Ishikawa (cell line): ENCODE measurements at regions not wholly inside any gene's neighbourhood (a gene's known extent, or its start where the extent isn't known, plus 50 kb on each side); places are given as distances from the start of the nearest gene placed in this dataset.

Experiments
- CEBPB ChIP-seq: IDR thresholded peaks from 2 replicates; pipeline ENCODE4 v1.6.1; 2012
- CREB1 ChIP-seq: IDR thresholded peaks from 2 replicates; pipeline ENCODE4 v1.6.1; 2012; ENCODE audit warnings: low read depth
- EGR1 ChIP-seq: IDR thresholded peaks from 2 replicates; pipeline ENCODE4 v1.6.1; 2012
- EP300 ChIP-seq: IDR thresholded peaks from 2 replicates; pipeline ENCODE4 v1.6.1; 2012; ENCODE audit warnings: borderline replicate concordance
- FOXM1 ChIP-seq: IDR thresholded peaks from 2 replicates; pipeline ENCODE4 v1.6.1; 2012; ENCODE audit warnings: low read depth, borderline replicate concordance
- NFIC ChIP-seq: IDR thresholded peaks from 2 replicates; pipeline ENCODE4 v1.6.1; 2012
- RAD21 ChIP-seq: IDR thresholded peaks from 2 replicates; pipeline ENCODE4 v1.6.1; 2012; ENCODE audit warnings: low read depth
- REST ChIP-seq: IDR thresholded peaks from 2 replicates; pipeline ENCODE4 v1.6.1; 2012; ENCODE audit warnings: low read depth, mild to moderate bottlenecking
- TAF1 ChIP-seq: IDR thresholded peaks from 2 replicates; pipeline ENCODE4 v1.6.1; 2012; ENCODE audit warnings: low read depth, mild to moderate bottlenecking
- TCF12 ChIP-seq: IDR thresholded peaks from 2 replicates; pipeline ENCODE4 v1.6.1; 2012; ENCODE audit warnings: low read depth
- TEAD4 ChIP-seq: IDR thresholded peaks from 2 replicates; pipeline ENCODE4 v1.6.1; 2012
- USF1 ChIP-seq: IDR thresholded peaks from 2 replicates; pipeline ENCODE4 v1.6.1; 2012
- YY1 ChIP-seq: IDR thresholded peaks from 2 replicates; pipeline ENCODE4 v1.6.1; 2012; ENCODE audit warnings: low read depth
- ZBTB7A ChIP-seq: IDR thresholded peaks from 2 replicates; pipeline ENCODE4 v1.6.1; 2012; ENCODE audit warnings: low read depth
- TF ChIP-seq, protein P1 (sequence below): IDR thresholded peaks from 2 replicates; pipeline ENCODE4 v1.6.1; 2012

DNA sequence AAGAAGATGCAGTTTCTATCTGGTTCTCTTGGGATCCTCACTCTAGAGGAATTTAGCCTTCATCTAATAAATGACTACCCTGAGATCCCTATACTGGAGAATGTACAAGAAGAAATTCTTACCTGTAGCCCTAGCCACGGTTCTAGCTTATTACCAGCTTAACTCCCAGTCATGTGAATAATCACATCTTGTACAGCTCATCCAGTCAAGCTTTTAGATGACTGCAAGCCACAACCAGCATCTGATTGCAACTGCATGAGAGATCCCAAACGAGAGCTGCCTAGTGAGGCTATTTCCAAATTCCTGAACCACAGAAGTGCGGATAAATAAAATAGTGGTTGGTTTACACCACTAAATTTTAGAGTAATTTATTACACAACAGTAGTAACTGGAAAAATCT lies 196.0 kb upstream of the CPHXL start:
- TF ChIP-seq EP300 (no peak), ZBTB7A (no peak), REST (no peak), USF1 (no peak), TEAD4 (no peak), CEBPB (no peak), YY1 (no peak), NFIC (no peak), FOXM1 (no peak), CREB1 (no peak), RAD21 (no peak), TCF12 (no peak)
- TF ChIP-seq, protein P1, sequence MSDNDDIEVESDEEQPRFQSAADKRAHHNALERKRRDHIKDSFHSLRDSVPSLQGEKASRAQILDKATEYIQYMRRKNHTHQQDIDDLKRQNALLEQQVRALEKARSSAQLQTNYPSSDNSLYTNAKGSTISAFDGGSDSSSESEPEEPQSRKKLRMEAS: no peak

DNA sequence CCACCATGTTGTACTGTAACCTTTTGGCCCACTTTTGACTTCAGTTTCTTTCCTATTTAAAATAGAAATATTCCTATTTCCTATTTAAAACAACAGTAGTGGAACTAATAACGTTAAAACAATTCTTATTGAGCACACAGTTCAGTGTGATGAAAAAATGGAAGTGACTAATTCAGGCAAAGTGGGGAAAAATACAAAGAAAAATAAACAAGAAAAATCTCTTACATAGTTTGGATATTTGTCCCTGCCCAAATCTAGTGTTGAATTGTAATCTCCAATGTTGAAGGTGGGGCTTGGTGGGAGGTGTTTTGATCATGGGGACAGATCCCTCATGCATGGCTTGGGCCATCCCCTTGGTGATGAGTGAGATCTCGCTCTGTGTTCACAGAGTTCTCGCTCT lies 198.1 kb upstream of the CPHXL start:
- TF ChIP-seq TAF1: no peak
- TF ChIP-seq ZBTB7A: no peak
- no peak for TF ChIP-seq CEBPB
- no peak for TF ChIP-seq YY1
- TF ChIP-seq EP300: no peak
- TF ChIP-seq FOXM1: no peak
- TF ChIP-seq NFIC: no peak
- no peak for TF ChIP-seq TEAD4
- no peak for TF ChIP-seq USF1
- no peak for TF ChIP-seq EGR1
- no peak for TF ChIP-seq CREB1
- TF ChIP-seq RAD21: no peak
- no peak for TF ChIP-seq REST

DNA sequence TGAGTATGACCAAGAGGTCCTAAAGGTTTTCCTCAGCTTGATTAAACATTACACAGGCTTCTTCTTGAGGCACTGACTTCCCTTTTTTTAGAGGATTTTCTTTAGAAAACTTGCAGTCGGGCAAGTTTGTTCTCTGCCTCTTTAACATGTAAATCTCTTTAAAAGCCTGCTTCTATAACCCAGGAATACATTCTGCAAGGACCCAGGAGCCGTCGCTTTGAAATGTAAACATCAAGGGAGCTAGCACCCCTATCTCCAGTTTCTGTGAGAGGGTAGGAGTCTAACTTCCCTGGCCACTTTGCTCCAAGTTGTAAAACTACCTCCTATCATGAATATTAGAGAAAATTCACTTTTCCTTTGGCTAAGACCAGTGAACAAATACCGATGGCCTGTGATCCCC lies 201.5 kb upstream of the CPHXL start:
- TF ChIP-seq CEBPB (no peak), REST (no peak), CREB1 (no peak), TAF1 (no peak), NFIC (no peak), TEAD4 (no peak), FOXM1 (no peak), EGR1 (no peak), TCF12 (no peak), EP300 (no peak), RAD21 (no peak), ZBTB7A (no peak), YY1 (no peak), USF1 (no peak)
- TF ChIP-seq, protein P1: no peak

DNA sequence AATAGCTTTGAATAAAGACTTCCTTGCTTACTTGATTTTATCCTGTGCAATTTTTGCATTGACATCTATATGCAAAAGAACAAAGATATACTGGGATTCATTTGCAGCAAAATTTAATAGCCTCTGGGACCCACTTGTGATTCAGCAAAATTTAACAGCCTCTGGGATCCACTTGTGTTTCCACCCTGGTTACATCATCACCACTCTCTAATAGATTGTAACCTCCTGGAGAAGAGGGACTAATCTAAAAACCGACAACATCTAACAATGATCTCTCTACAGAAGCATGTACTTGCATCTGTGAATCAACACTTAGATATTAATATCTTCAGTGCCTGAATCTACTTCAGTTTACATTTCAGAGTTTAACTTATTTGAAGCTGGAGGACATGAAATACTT lies 202.0 kb upstream of the CPHXL start:
- TF ChIP-seq CREB1 (no peak), EP300 (no peak), REST (no peak), RAD21 (no peak), YY1 (no peak), FOXM1 (no peak), TEAD4 (no peak), TAF1 (no peak), EGR1 (no peak)
